GM23338 (cell line): ENCODE measurements at regions not wholly inside any gene's neighbourhood (a gene's known extent, or its start where the extent isn't known, plus 50 kb on each side); places are given as distances from the start of the nearest gene placed in this dataset.

Experiments used
- ATAC-seq: fragments of 200-7000 bp; cut with Tn5 transposase; 3 replicates; pipeline ENCODE4 v1.9.1; 2020
- DNase-seq: peaks from one replicate; pipeline ENCODE4 v3.0.0-alpha.2; 2015; ENCODE audit warnings: low spot score
- H2AFZ ChIP-seq: fragments of 200-600 bp; sonication (generic); 2 replicates; pipeline ENCODE4 v1.8.0; 2016; ENCODE audit warnings: antibody characterized with exemption, mild to moderate bottlenecking, moderate library complexity
- H3F3A ChIP-seq: fragments of 200-600 bp; sonication (generic); replicated peaks from 2 replicates; pipeline ENCODE4 v1.8.0; 2017; ENCODE audit warnings: antibody characterized with exemption, mixed run types, low read depth
- H3K27ac ChIP-seq: fragments of 200-600 bp; sonication (generic); 2 replicates; pipeline ENCODE4 v1.6.1; 2016; ENCODE audit warnings: low read depth
- H3K27me3 ChIP-seq: fragments of 200-600 bp; sonication (generic); 2 replicates; pipeline ENCODE4 v1.8.0; 2016; ENCODE audit warnings: mild to moderate bottlenecking, mixed run types, moderate library complexity; ENCODE audit not compliant: insufficient read depth
- H3K36me3 ChIP-seq: fragments of 200-600 bp; sonication (generic); 2 replicates; pipeline ENCODE4 v1.8.0; 2016; ENCODE audit warnings: mild to moderate bottlenecking; ENCODE audit not compliant: insufficient read depth
- H3K4me1 ChIP-seq: fragments of 200-600 bp; sonication (generic); 2 replicates; pipeline ENCODE4 v1.8.0; 2016; ENCODE audit warnings: mild to moderate bottlenecking, moderate library complexity; ENCODE audit not compliant: insufficient read depth
- H3K4me2 ChIP-seq: fragments of 200-600 bp; sonication (generic); 2 replicates; pipeline ENCODE4 v1.7.1; 2017; ENCODE audit warnings: mixed run types
- H3K4me3 ChIP-seq: fragments of 200-600 bp; sonication (generic); 2 replicates; pipeline ENCODE4 v1.6.1; 2016; ENCODE audit warnings: mixed run types
- H3K79me2 ChIP-seq: fragments of 200-600 bp; sonication (generic); replicated peaks from 2 replicates; pipeline ENCODE4 v1.8.0; 2017; ENCODE audit warnings: mild to moderate bottlenecking; ENCODE audit not compliant: insufficient read depth
- H3K9me2 ChIP-seq: fragments of 200-600 bp; sonication (generic); 2 replicates; pipeline ENCODE4 v1.8.0; 2017; ENCODE audit not compliant: insufficient read depth
- H4K20me1 ChIP-seq: fragments of 200-600 bp; sonication (generic); replicated peaks from 2 replicates; pipeline ENCODE4 v1.8.0; 2017; ENCODE audit warnings: mild to moderate bottlenecking; ENCODE audit not compliant: insufficient read depth
- H3K27ac Mint-ChIP-seq: 2 replicates; pipeline ENCODE4 v1.8.0; 2020; ENCODE audit warnings: inconsistent platforms, mild to moderate bottlenecking, moderate library complexity, mixed read lengths
- H3K27me3 Mint-ChIP-seq: 3 replicates; pipeline ENCODE4 v1.8.0; 2022; ENCODE audit warnings: low read depth, mild to moderate bottlenecking, moderate library complexity, mixed read lengths, inconsistent platforms; ENCODE audit not compliant: insufficient read depth, poor library complexity
- H3K36me3 Mint-ChIP-seq: 3 replicates; pipeline ENCODE4 v1.8.0; 2021; ENCODE audit warnings: low read depth, mild to moderate bottlenecking, inconsistent platforms, moderate library complexity, mixed read lengths
- H3K4me1 Mint-ChIP-seq: 3 replicates; pipeline ENCODE4 v1.8.0; 2020; ENCODE audit warnings: mild to moderate bottlenecking, inconsistent platforms, mixed read lengths
- H3K4me3 Mint-ChIP-seq: 3 replicates; pipeline ENCODE4 v1.8.0; 2021; ENCODE audit warnings: moderate library complexity, mild to moderate bottlenecking, inconsistent platforms, mixed read lengths
- H3K9me3 Mint-ChIP-seq: 3 replicates; pipeline ENCODE4 v1.8.0; 2020; ENCODE audit warnings: moderate library complexity, mild to moderate bottlenecking, inconsistent platforms, mixed read lengths
- CTCF ChIP-seq, 2 experiments: fragments of 200-600 bp in 1 of 2; sonication (generic) in 1 of 2; conservative IDR thresholded peaks; 2 replicates each; pipeline versions ENCODE4 v1.5.1 to v1.6.1; 2016 to 2017; ENCODE audit warnings: antibody characterized with exemption in 2 of 2, low read depth in 2 of 2, mild to moderate bottlenecking in 2 of 2, moderate library complexity in 1 of 2
- EZH2 ChIP-seq: fragments of 200-600 bp; sonication (generic); IDR thresholded peaks from one replicate; pipeline ENCODE4 v1.8.0; 2017; ENCODE audit warnings: antibody characterized with exemption, mild to moderate bottlenecking, low read depth; ENCODE audit not compliant: unreplicated experiment
- STAT1 ChIP-seq: IDR thresholded peaks from one replicate; pipeline ENCODE4 v1.6.1; 2016; ENCODE audit warnings: antibody characterized with exemption; ENCODE audit not compliant: unreplicated experiment
- ZNF462 ChIP-seq: fragments of 250-450 bp; sonication (Bioruptor Pico); IDR thresholded peaks from 2 replicates; pipeline ENCODE4 v1.5.0; 2020; ENCODE audit warnings: mild to moderate bottlenecking, moderate library complexity
- TF ChIP-seq, protein P1 (sequence below): IDR thresholded peaks from one replicate; pipeline ENCODE4 v1.6.1; 2018; ENCODE audit warnings: antibody characterized with exemption; ENCODE audit not compliant: unreplicated experiment

- TF ChIP-seq ZNF462 (CRISPR knock-in tag) (no peak), CTCF (conservative IDR thresholded peaks at IDR 0.05; ENCODE audit: low read depth in 2 of 2) (no peak), STAT1 (no peak)
Observed at GRCh38 chr14:99062216-99062615, 209.8 kb downstream of the BCL11B start (continued).

DNA sequence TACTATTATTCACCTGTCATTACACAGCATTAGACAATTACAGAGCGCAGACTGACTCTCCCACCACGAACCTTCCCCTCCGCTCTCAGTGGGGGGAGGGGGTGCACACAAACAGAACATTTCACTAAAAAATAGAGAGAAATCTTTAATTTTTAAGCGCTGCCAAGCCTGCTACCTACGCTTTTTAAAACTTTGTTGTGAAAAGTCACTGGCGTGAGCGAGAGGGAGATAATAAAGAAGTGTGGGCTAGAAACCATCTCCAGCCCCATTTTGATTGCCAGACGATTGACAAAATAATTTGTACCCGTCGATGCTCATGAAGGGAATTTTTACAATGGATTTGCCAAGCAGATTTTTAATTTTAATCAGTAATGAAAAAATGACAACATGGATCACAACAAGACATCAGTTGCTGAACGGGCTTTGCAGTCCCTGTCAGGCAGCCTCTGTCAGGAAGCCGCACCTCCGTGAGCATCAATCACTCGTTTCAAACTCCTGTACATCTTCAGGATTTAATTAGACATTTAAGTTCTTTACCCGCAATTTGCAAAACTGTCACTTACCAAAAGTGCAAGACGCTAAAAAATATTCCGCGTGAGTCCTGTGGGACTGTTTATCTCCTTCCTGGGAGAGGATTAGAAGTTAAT, 209.1 kb downstream of the BCL11B start:
- Mint-ChIP-seq H3K4me3 (no peak overlapping the region), H3K27me3 (peaks cover 6% of the 10 kb centered on the region), H3K27ac (no peak overlapping the region), H3K36me3 (no peaks in the 10 kb centered on the region), H3K4me1 (no peaks in the 10 kb centered on the region; the same call in 2 of the 3 replicates), H3K9me3 (peaks cover 2% of the 10 kb centered on the region; the same call in 1 of the 3 replicates)
- H3K27me3 ChIP-seq: no peaks in the 10 kb centered on the region
- H3K9me2 ChIP-seq: no peaks in the 10 kb centered on the region
- no peak overlapping the region for H3K27ac ChIP-seq
- H4K20me1 ChIP-seq: no peaks in the 10 kb centered on the region
- no peaks in the 10 kb centered on the region for H3K4me1 ChIP-seq
- H3K4me3 ChIP-seq: no peak overlapping the region
- DNase-seq (no peak), ATAC-seq (no peak)
- no peaks in the 10 kb centered on the region for H3K79me2 ChIP-seq
- no peak overlapping the region for H2AFZ ChIP-seq
- H3K4me2 ChIP-seq: no peak overlapping the region
- H3K36me3 ChIP-seq: no peaks in the 10 kb centered on the region
- no peaks in the 10 kb centered on the region for H3F3A ChIP-seq
- TF ChIP-seq, protein P1, sequence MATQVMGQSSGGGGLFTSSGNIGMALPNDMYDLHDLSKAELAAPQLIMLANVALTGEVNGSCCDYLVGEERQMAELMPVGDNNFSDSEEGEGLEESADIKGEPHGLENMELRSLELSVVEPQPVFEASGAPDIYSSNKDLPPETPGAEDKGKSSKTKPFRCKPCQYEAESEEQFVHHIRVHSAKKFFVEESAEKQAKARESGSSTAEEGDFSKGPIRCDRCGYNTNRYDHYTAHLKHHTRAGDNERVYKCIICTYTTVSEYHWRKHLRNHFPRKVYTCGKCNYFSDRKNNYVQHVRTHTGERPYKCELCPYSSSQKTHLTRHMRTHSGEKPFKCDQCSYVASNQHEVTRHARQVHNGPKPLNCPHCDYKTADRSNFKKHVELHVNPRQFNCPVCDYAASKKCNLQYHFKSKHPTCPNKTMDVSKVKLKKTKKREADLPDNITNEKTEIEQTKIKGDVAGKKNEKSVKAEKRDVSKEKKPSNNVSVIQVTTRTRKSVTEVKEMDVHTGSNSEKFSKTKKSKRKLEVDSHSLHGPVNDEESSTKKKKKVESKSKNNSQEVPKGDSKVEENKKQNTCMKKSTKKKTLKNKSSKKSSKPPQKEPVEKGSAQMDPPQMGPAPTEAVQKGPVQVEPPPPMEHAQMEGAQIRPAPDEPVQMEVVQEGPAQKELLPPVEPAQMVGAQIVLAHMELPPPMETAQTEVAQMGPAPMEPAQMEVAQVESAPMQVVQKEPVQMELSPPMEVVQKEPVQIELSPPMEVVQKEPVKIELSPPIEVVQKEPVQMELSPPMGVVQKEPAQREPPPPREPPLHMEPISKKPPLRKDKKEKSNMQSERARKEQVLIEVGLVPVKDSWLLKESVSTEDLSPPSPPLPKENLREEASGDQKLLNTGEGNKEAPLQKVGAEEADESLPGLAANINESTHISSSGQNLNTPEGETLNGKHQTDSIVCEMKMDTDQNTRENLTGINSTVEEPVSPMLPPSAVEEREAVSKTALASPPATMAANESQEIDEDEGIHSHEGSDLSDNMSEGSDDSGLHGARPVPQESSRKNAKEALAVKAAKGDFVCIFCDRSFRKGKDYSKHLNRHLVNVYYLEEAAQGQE: no peak
- TF ChIP-seq EZH2: no peak
